NCI-H345 treated with DMSO at 0.1 percent for 48 hours (cell line): ENCODE measurements at regions not wholly inside any gene's neighbourhood (a gene's known extent, or its start where the extent isn't known, plus 50 kb on each side); places are given as distances from the start of the nearest gene placed in this dataset.

Experiments
- DNase-seq: peaks from one replicate; lab custom pipeline; 2025; ENCODE audit not compliant: unreplicated experiment; lab: John Stamatoyannopoulos, UW

DNA sequence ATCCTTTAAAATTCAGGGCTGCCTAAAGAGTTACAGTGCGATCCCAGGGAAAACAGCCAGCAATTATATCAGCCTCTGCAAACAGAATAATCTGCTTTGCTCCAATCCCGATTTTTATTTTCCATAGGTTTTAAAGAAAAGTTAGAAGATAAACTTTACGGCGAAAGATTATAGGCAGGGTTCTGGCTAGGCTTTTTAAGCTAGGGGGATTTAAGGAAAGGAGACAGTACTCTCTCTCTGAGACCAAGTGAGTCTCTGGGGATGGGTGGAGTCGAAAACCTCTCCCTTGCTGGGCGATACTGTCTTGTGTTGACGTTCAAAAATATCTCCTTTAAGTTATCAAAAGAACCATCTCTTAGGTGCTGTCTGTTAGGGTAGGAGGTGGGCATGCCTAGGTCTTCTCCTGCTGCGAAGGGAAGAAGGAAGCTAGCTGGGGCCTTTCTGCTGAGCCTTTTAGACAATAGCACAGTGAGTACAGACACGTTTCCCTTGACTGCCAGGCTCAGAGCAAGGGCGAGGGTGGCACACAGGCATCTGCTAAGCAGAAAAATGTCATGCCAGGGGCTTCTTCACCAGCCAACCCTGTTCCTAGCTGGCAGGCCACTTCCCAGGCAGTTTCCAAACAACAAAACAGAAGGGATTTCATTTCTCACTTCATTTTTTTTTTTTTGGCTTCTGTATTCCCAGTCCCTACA, 167.9 kb upstream of the MAF start:
- DNase-seq, result no peak

DNA sequence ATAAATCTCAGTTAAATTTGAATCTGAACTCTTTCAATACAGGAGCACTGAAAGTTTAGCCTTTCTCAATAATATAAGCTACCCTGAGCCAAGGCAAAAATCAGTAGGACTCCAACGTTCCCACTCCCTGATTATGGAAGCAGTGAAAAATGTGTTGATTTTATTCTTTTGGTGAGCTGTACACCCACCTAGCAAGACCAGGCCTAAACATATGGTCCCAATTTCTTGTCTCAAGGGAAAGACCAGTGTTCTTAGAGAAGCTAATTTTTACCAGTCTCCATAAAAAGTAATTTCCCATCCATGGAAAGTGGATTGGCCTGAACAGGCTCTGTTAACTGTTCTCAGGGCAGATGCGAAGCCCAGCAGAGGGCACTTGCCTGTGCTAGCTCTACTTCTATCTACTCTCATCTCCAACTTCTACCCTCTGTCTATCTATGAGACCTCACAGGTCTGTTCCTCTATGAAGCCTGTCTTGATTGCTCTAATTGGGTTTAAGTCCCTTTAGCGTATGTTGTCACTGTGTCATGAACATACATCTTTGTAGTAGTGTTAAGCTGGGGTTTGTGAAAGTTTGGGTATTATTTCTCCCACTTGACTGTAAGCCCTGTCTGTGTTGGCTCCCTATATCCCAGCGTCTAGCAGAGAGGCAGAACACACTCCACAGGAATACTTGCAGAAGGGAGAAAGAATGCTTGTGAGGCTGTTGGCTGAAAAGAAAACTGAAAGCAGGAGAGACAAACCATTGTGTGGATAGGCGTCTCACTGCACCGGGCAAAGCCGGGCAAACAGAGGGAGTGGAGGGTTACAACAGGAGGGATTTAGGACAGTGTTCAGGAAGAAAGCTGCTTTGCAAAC, 167.1 kb upstream of the MAF start:
- DNase-seq, result no peak

DNA sequence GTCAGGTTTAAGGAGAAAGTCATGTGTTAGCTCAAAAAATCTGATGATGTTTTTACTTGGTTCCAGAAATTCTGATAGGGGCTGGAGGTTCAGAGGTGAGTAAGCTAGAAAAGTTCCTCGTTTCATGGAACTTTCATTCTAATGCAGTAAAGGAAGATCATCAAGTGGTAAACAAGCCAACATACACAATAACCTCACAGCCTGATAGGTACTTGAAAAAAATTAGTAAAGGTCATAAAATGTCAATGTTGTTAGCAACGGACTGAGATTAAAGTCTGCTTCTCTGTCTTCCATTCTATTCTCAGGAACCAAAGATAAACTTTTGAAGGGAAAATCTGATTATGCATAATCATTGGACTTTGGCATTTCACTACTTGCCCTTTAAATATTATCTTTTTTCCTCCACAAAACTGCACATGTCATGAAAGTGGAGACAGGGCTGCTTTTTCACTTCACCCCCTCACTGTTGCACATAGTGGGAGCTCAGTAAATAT, 165.4 kb upstream of the MAF start:
- no peak for DNase-seq

DNA sequence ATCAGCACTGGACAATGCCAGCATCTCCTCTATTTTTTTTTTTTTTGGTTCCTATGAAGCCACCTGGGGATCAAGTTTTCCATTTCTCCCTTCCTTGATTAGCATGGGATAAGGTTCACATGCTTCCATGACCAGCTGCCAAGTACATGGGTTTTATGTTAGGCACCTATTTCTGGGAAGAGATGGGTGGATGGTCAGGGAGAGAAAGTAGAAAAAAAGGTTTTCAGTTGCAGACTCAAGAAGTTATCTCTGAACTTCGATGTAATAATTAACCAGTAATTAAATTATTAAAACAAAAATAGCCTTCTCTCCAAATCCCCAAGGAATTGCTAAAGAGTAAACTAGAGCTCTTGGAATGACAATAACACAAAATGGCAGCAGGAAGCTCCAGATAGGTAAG, 164.9 kb upstream of the MAF start:
- no peak for DNase-seq

DNA sequence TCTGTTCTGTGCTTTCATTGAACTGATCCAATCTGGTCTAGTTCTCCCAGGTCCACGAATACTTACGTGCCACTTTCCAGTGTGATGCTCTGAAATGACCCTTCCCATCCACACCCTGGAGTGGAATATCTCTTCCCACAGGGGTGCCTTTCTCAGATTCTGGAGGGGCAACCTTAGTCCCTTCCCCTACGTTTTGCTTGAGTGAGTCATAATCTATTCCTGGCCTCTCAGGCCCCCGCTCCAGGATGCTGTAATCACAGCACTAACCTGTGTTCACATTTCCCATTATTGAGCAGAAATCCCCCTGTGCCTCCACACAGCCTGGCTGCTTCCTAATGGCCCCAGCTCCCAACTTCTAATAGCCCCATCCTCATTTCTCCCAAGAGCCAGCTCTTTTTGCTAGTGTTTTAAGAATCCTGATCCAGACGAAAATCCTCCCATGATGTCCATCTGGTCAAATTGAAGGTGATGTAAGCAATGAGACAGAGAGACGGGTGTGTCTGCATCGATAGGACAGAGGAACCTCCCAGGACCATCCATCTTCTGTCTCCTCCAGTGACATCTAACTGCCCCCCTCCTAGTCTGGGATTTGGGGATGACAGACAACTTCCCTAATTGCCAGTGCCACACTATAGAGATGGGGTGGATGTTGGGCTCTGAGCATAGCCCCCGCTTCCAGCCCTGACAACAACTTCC, 164.0 kb upstream of the MAF start:
- no peak for DNase-seq

DNA sequence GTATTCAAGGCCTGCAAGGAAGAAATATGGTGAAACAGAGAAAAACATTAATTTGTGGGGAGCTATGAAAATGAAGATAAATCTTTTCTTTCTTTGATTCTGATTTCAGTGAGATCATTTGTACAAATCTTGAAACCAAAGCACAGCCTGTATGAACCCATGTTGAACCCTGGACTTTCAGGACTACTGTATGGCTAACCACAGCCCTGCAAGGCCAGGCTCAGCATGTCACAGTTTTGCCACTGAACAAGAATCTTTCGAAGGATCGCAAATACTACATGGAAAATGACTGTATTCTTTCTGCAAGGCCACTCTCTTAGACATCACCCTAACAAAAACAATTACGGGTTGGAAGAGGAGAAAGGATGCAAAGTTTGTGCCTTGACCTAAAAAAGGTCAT, 161.7 kb upstream of the MAF start:
- DNase-seq, result no peak

DNA sequence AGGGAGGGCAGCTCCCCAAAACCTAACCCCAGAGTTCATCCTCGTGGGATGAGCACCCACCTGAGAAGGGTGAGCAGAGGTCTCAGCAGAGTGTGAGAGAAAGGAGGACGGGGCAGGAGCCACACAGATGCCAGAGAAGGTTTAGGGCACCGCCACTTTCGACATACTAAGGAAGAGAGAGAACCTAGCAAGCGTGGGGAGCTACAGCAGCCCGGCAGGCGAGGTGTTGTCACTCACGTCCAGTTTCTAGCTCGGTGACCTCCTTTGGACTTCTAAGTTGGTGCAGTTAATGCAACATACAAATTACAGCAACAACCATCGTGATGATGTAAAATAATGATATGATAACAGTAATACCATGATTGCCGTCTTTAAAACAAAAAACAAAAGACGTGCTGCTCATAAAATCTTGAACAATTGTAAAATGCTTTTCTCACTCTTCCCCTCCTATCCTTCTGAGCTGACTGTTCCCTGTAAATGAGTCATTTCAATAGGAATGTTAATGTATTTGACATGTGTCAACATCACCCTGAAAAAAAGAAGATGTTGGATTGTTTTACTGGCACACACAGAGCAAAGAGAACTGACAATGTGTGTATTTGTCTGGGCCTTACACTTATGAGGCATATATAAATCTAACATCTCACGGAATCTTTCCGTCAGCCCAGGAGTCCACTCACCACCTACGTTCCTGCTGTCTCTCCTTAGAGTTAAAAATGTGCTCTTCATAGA, 158.2 kb upstream of the MAF start:
- no peak for DNase-seq

DNA sequence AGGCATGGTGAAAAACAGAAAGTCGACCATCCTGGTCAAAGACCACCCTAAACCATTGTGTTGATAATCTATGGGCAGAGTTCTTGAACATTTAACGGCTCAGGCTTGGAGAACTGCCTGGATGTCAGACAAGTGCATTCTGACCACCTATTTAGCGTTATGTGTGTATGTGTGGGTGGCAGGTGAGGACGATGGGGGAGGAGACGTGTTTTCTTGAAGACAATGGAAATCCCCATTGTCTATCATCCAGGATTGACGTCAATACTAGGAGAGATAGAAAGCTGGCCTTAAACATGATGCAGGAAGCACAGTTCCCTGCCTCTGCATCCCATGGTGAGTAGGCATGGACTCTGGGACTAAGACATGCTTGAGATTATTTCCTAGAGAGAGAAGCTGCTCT, 157.4 kb upstream of the MAF start:
- no peak for DNase-seq

DNA sequence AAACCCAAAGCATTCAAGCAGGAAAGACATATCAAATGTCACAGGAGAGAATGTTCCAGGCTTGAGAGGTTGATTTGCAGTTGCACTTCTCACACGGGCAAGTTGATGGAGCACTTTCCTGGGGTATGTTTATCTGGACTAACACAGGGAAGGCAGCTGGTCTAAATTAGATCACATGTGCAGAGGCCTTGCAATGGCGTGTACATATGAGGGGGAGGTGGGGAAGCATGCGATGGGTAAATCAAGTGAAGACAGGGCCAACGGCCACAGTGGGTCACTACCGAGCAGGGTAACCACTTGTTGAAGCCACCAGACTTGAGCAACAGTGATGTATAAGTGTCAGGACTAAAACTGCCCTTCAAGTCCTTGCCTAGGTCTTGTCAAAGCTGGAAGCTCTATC, 156.6 kb upstream of the MAF start:
- DNase-seq, result no peak

DNA sequence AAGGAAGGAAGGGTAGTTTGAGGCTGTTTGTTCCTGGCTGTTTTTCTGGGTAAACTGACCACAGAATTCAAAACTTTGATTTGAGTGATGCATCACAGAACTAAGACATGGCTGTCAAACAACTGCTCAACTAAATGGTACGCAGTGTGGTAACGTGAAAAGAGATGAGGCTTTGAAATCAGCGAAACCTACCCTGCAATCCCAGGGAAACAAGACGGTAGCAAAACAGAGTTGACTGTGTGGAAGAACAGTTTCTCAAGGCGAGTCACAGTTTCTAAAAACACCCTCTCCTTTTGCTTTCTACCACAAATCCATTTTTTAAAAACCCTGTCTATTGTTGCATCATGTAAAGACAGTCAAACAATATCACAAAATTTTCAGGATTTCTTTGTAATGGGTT, 156.0 kb upstream of the MAF start:
- no peak for DNase-seq

DNA sequence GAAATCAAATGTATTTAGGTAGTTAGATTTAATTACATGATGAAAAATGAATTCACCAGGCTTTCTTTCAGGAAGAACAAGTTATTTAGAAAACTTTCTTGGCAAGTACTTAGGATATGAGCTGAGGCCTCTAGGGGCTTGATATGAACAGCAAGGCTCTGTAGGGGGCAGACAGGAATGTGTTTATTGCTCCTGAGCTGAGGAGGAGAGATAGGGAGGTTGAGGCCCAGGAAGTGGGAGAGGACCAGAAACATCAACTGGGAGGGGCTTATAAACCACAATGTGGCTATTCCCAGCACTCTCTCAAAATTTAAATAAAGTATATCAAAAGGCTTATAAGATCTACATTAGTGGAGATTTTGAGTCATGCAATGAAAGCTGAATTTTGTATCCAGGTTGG, 154.0 kb upstream of the MAF start:
- no peak for DNase-seq

DNA sequence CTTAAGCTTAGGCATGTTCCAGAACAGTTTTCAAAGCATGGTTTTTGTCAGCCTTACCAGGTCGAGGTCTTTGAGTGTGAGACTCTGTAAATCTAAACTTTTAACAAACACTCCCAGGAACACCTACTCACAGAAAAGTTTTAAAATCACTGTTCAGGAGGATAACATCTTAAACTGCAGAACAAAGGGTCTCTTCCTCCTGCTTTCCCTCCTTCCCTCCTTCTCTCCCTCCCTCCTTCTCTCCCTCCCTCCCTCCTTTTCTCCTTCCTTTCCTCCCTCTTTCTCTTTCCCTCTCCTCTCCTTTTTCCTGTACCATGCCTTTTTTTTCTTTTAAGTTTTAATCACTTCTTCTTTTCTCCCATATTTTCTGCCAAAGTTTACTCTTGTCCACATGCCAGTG, 153.5 kb upstream of the MAF start:
- no peak for DNase-seq

DNA sequence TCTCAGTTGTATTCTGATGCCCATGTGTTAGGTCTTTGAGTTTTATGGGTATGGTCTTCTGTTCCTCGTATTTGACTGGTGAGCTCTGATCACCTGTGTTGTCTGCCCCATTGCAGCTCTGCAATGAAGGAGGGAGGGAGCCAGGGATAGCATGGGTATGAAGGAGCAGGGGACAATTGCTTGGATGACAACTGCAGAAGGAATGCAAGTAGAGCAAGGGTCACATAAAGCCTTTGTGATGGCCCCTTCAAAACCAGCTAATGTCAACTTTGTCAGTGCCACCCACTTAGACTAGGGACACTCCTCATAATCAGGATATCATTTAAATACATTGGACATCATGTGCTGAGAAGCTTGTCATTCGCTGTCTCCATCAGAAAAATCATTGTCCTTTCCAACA, 152.7 kb upstream of the MAF start:
- no peak for DNase-seq

DNA sequence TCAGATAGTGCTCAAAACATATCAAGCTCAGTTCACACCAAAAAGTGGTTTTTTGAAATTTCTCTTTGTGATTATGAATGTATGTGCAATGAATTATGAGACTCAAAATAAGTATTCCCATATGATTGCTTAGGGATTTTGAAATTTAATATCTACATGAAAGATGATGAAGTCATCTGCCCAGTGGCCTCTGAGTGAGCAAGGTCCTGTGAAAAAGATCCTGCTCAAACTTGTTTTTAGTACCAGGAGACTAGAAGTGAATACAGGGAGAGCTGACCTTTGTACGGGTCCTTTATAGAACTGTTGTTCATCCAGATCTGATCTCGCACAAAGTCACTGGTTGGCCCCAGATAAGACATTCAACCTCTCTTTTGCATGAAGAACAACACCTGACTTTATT, 151.9 kb upstream of the MAF start:
- no peak for DNase-seq

DNA sequence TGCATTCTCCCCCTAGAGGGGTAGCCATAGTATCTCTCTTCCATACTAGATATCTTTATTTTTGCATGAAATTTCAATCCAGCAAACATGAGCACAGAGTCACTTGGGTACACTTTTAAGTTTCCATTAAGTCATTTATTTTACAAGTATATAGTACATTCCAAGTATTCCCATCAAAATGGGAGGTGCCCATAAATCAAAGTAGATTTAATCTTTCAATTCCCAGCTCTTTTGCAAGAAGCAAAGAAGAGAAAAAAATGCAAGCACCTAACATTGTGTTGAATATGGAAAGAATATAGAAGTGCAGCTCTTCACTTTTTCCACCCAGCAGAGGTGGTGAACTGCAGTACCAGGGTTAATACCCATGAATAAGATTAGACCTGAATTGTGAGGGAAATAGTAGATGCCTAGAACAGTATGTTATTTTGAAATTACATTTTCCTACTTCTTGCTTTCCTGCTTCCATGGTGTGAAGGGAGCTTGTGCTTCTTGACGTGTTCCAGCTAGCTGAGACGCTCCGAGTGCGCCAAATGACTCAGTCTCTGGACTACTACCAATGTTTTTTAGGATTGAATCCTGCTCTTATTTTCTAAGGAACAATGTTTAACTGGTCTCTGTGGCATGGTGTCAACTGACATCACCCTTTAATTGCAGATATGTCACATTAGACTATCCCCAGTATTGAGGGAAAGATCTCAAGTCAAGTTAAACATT, 151.1 kb upstream of the MAF start:
- no peak for DNase-seq

DNA sequence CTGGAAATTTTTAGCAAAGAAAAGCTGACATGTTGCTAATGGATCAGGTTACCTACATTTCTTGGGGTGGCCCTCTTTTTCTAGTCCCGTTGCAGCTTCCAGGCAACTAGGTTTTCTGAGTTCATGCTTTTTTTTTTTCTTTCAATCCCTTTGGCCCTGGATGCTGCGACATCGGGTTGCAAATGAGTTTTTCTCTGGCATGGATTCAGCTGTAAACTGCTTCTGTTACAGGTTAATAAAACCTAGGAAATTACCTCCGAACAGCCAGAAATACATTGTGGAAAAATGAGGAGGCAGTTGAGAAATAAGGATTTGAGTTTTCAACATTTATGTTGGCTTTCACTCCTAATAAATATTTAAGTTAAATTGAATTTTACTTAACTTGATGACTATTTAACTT, 149.8 kb upstream of the MAF start:
- DNase-seq, result no peak

DNA sequence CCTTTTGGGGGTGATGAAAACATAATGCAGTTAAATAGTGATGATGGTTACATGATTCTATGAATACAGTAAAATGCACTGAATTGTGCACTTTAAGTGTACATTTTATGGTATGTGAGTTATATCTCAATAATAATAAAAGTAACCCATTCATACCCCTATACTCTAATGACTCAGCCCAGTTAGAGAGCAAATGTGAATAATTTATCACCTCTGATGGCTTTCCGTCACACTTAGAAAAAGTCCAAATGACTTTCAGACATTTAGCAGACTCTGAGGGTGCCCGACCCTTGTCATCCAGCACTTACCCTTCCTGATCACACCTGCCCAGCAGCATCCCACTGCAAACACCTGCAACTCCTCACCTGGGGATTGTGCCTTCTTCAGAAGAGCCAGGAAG, 148.1 kb upstream of the MAF start:
- no peak for DNase-seq

DNA sequence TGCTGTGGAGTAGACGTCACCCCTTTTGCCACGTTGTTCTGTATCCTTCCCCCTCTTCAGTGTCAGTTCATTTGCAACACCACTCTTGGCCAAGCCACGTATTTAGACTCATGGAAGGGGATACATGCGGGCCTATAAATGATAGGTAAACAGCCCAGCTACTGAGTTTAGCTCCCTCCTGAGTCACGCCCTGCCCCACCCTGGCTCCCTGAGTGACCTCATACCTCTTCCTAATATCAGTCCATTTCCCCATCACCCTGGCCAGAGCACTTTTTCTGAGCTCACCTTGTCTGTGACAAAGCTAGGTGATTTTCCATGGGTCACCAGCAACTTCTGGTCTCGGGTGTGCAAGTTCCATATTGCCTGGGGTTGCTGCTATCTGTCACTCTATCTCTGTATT, 147.2 kb upstream of the MAF start:
- no peak for DNase-seq

DNA sequence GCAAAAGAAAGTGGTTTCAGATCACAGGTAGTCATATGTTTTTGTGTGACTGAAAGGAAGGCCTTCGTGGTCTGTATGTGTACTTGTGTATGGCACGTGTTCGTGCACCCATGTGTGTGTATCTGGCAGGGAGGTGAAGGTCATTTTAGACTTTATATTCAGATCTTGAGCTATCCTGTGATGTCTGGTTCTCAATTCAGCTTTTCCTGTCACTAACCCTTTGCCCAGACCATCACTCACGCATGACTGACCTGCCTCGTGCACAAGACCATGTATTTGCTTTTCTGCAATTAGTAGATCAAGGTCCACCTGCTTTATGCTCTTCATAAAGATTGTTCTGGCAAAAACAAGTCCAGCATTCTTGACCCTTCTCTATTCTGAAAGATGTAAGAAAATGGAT, 139.7 kb upstream of the MAF start:
- no peak for DNase-seq

DNA sequence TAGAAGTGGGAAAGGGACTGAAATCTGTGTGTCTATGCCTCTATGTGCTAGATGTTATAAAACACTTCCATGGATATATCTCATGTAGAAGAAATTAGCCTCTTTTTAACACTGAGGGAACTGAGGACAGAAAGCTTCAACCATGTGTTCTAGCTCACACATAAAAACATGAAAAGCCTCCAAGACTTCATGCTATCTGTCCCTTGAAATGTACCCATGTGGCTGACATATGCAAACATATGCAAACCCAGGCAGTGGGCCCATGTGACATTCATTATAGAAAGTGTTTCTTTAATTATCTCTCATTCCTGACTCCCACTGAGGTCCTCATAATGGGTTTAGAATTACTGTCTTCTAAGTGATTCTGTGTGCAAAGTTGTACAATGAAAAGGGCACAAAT, 134.7 kb upstream of the MAF start:
- no peak for DNase-seq

DNA sequence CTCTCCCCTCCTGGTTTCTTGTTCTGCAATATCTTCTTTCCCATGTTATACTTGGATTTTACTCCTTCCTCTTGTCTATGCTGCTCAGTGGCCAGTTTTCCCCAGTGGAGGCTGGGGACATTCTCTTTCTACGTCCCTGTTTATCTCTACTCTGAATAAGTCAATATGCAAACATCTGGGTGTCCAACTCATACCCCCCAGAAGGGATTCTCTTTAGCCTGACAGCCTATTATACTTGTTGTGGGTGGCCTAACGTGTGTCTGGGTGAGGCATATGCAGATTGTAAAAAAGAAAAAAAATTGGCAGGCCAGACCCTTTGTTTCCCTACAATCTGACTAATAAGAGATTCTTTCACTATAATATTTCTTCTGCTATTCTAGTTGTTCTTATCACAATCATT, 134.2 kb upstream of the MAF start:
- no peak for DNase-seq
